DND-41 (cell line): ENCODE measurements at regions not wholly inside any gene's neighbourhood (a gene's known extent, or its start where the extent isn't known, plus 50 kb on each side); places are given as distances from the start of the nearest gene placed in this dataset.

Experiments
- EZH2 ChIP-seq: IDR thresholded peaks from 3 replicates; pipeline ENCODE4 v1.6.1; 2012; ENCODE audit warnings: borderline replicate concordance, low read depth, mild to moderate bottlenecking, moderate library complexity, low read length, inconsistent platforms; ENCODE audit not compliant: severe bottlenecking
- TF ChIP-seq, protein P1 (sequence below): IDR thresholded peaks from 2 replicates; pipeline ENCODE4 v1.5.1; 2012; ENCODE audit warnings: borderline replicate concordance, low read length, moderate library complexity, mild to moderate bottlenecking; ENCODE audit not compliant: poor library complexity, severe bottlenecking; ENCODE audit errors: extremely low read depth

- TF ChIP-seq, protein P1, sequence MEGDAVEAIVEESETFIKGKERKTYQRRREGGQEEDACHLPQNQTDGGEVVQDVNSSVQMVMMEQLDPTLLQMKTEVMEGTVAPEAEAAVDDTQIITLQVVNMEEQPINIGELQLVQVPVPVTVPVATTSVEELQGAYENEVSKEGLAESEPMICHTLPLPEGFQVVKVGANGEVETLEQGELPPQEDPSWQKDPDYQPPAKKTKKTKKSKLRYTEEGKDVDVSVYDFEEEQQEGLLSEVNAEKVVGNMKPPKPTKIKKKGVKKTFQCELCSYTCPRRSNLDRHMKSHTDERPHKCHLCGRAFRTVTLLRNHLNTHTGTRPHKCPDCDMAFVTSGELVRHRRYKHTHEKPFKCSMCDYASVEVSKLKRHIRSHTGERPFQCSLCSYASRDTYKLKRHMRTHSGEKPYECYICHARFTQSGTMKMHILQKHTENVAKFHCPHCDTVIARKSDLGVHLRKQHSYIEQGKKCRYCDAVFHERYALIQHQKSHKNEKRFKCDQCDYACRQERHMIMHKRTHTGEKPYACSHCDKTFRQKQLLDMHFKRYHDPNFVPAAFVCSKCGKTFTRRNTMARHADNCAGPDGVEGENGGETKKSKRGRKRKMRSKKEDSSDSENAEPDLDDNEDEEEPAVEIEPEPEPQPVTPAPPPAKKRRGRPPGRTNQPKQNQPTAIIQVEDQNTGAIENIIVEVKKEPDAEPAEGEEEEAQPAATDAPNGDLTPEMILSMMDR: no peak
- no peak for TF ChIP-seq EZH2
These were observed 70.8 kb upstream of the GNAI1 start for GRCh38 chr7:80063834-80064233.
